GM12878 (cell line): ENCODE measurements at regions not wholly inside any gene's neighbourhood (a gene's known extent, or its start where the extent isn't known, plus 50 kb on each side); places are given as distances from the start of the nearest gene placed in this dataset.

ENCODE experiments used
- ATAC-seq: fragments of 200-7000 bp; cut with Tn5 transposase; 3 replicates; pipeline ENCODE4 v1.9.1; 2020; ENCODE audit warnings: mild to moderate bottlenecking, moderate library complexity
- BruUV-seq: library from RNA; stranded (reverse); fragments of 400-500 nt; replicated peaks from 2 replicates; lab custom pipeline; 2021; lab: Mats Ljungman, UMichigan
- CTCF ChIA-PET: fragments of 300-600 bp; sonication (Branson Sonifier 250); formaldehyde crosslinking; extraction: SDS; loops from one replicate; lab custom pipeline; 2021; ENCODE audit warnings: inconsistent platforms; lab: Yijun Ruan, JAX
- POLR2A ChIA-PET: fragments of 350-600 bp; formaldehyde crosslinking; extraction: SDS; loops from one replicate; lab custom pipeline; 2021; ENCODE audit warnings: inconsistent platforms; lab: Charles Lee
- RAD21 ChIA-PET: fragments of 300-600 bp; sonication (Branson Sonifier 250); formaldehyde crosslinking; loops from one replicate; lab custom pipeline; 2023; ENCODE audit warnings: antibody characterized with exemption; ENCODE audit not compliant: unreplicated experiment; lab: Charles Lee
- SMC1A ChIA-PET: fragments of 300-600 bp; sonication (Branson Sonifier 250); formaldehyde crosslinking; loops from one replicate; lab custom pipeline; 2023; ENCODE audit not compliant: unreplicated experiment, uncharacterized antibody; lab: Charles Lee
- DNase-seq: peaks from one replicate; pipeline ENCODE4 v3.0.0-alpha.2; 2011; ENCODE audit warnings: low read depth, low spot score
- FAIRE-seq: peaks from 3 replicates; lab custom pipeline; 2011; peaks lifted over from hg19 to GRCh38; lab: Jason Lieb, UNC
- H2AFZ ChIP-seq: 2 replicates; pipeline ENCODE4 v1.6.0; 2011; ENCODE audit warnings: low read depth, low read length, control low read depth; ENCODE audit not compliant: control insufficient read depth
- H3K27ac ChIP-seq: 2 replicates; pipeline ENCODE4 v1.5.1; 2011; ENCODE audit warnings: control low read depth; ENCODE audit not compliant: control insufficient read depth, insufficient read depth
- H3K27me3 ChIP-seq, 2 experiments: replicated peaks in 1 of 2; 2 replicates each; pipeline versions ENCODE4 v1.6.0 to v1.6.1; 2011; ENCODE audit warnings: low read length in 1 of 2; ENCODE audit not compliant: control insufficient read depth in 2 of 2, insufficient read depth in 2 of 2
- H3K36me3 ChIP-seq, 2 experiments: 2 replicates each; pipeline ENCODE4 v1.5.1; 2011; ENCODE audit warnings: low read length in 1 of 2; ENCODE audit not compliant: control insufficient read depth in 2 of 2, insufficient read depth in 2 of 2
- H3K4me1 ChIP-seq: 2 replicates; pipeline ENCODE4 v1.6.1; 2011; ENCODE audit warnings: mild to moderate bottlenecking, low read length, moderate library complexity, mixed read lengths; ENCODE audit not compliant: control insufficient read depth, insufficient read depth
- H3K4me2 ChIP-seq: 2 replicates; pipeline ENCODE4 v1.6.0; 2011; ENCODE audit warnings: control low read depth; ENCODE audit not compliant: control insufficient read depth, insufficient read depth
- H3K4me3 ChIP-seq: fragments of 200-600 bp; sonication (generic); 2 replicates; pipeline ENCODE4 v1.5.1; 2016
- H3K79me2 ChIP-seq: 2 replicates; pipeline ENCODE4 v1.6.0; 2011; ENCODE audit warnings: low read length; ENCODE audit not compliant: control insufficient read depth, insufficient read depth
- H3K9ac ChIP-seq: 2 replicates; pipeline ENCODE4 v1.8.0; 2011; ENCODE audit warnings: low read length, control low read depth, mixed read lengths; ENCODE audit not compliant: control insufficient read depth, insufficient read depth
- H3K9me3 ChIP-seq: replicated peaks from 3 replicates; pipeline ENCODE4 v1.5.1; 2011; ENCODE audit warnings: mild to moderate bottlenecking, low read length; ENCODE audit not compliant: control insufficient read depth, insufficient read depth
- H4K20me1 ChIP-seq: 2 replicates; pipeline ENCODE4 v1.6.0; 2011; ENCODE audit not compliant: control insufficient read depth, insufficient read depth
- ASH2L ChIP-seq: fragments of 300-600, 200-600 bp; sonication (generic); IDR thresholded peaks from 2 replicates; pipeline ENCODE4 v1.6.1; 2017; ENCODE audit warnings: low read depth, mild to moderate bottlenecking, borderline replicate concordance
- HDGF ChIP-seq: fragments of 450-650 bp; IDR thresholded peaks from 2 replicates; pipeline ENCODE4 v1.6.1; 2016; ENCODE audit warnings: antibody characterized with exemption
- MTA2 ChIP-seq: fragments of 450-650 bp; IDR thresholded peaks from 2 replicates; pipeline ENCODE4 v1.6.1; 2016; ENCODE audit warnings: low read depth, mild to moderate bottlenecking, moderate library complexity
- NFXL1 ChIP-seq: fragments of 450-650 bp; IDR thresholded peaks from 2 replicates; pipeline ENCODE4 v1.6.1; 2017; ENCODE audit warnings: antibody characterized with exemption, mild to moderate bottlenecking, borderline replicate concordance
- POLR2AphosphoS2 ChIP-seq: IDR thresholded peaks from 2 replicates; pipeline ENCODE4 v1.6.1; 2011; ENCODE audit warnings: low read depth, mild to moderate bottlenecking, low read length, improper control_type of control experiment, moderate library complexity
- WRNIP1 ChIP-seq: IDR thresholded peaks from 2 replicates; pipeline ENCODE4 v1.6.1; 2011; ENCODE audit warnings: low read depth, low read length, improper control_type of control experiment, borderline replicate concordance
- ZBED1 ChIP-seq: IDR thresholded peaks from 2 replicates; pipeline ENCODE4 v1.6.1; 2016; ENCODE audit warnings: borderline replicate concordance
- ZNF274 ChIP-seq: IDR thresholded peaks from one replicate; pipeline ENCODE4 v1.8.0; 2011; ENCODE audit not compliant: insufficient read length, insufficient read depth
- ZNF384 ChIP-seq: IDR thresholded peaks from 2 replicates; pipeline ENCODE4 v1.6.1; 2012; ENCODE audit warnings: low read depth, mild to moderate bottlenecking, low read length, improper control_type of control experiment, borderline replicate concordance
- WGBS: methylation state at CpG from one replicate; pipeline ENCODE4 v1.1.6; 2016; ENCODE audit warnings: low lambda C conversion rate; ENCODE audit not compliant: insufficient replicate concordance, insufficient coverage; ENCODE audit errors: missing lambda C conversion rate; 5-methylcytosine and 5-hydroxymethylcytosine counted together
- in situ Hi-C: fragments of 300-500 bp; cut with MboI; formaldehyde crosslinking; loops from 9 replicates; pipeline ENCODE4 v1.14.3; 2018; ENCODE audit warnings: mixed read lengths
- intact Hi-C: fragments of 100-400 bp; cut with micrococcal nuclease; formaldehyde crosslinking; loops from one replicate; pipeline ENCODE4 v1.14.2; 2022; ENCODE audit not compliant: unreplicated experiment
- TF ChIP-seq, protein P1 (sequence below): fragments of 150-350 bp; IDR thresholded peaks from 2 replicates; pipeline ENCODE4 v1.6.1; 2014; ENCODE audit warnings: mild to moderate bottlenecking, low read depth, low read length
- TF ChIP-seq, protein P2 (sequence below): fragments of 450-650 bp; IDR thresholded peaks from 2 replicates; pipeline ENCODE4 v1.6.1; 2017; ENCODE audit warnings: mild to moderate bottlenecking, low read depth, inconsistent platforms; ENCODE audit not compliant: poor library complexity, severe bottlenecking

DNA sequence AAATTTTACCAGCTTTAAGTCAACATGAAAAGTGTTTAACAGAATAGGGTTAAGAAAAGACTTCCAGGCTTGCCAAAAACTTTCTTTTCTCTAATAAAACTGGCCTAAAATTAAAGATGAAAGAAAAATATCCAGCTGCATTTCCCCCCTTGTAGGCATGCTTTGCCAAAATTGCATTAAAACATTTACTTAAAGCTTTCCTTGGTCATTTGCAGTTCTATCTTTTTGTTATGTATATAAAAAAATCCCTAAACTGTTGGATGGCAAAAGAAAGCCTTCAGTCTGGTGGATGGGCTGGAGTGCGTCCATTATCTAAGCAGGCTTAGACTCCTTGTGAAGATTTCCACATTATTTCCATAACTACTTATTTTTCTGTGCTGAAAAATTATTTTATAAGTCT is 105.4 kb upstream of the DSEL start:
- Histone ChIP-seq H2AFZ (no peak overlapping the region), H3K79me2 (no peaks in the 10 kb centered on the region), H3K9me3 (no peaks in the 10 kb centered on the region), H3K36me3 (no peaks in the 10 kb centered on the region)
- 21% methylated on average over 1 of the region's 1 CpG for whole genome bisulfite sequencing
- intact Hi-C loops = no loop called here
- DNase-seq = no peak
- TF ChIP-seq, protein P1, sequence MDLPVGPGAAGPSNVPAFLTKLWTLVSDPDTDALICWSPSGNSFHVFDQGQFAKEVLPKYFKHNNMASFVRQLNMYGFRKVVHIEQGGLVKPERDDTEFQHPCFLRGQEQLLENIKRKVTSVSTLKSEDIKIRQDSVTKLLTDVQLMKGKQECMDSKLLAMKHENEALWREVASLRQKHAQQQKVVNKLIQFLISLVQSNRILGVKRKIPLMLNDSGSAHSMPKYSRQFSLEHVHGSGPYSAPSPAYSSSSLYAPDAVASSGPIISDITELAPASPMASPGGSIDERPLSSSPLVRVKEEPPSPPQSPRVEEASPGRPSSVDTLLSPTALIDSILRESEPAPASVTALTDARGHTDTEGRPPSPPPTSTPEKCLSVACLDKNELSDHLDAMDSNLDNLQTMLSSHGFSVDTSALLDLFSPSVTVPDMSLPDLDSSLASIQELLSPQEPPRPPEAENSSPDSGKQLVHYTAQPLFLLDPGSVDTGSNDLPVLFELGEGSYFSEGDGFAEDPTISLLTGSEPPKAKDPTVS = no peak
- TF ChIP-seq, all 136 proteins: peak for 0
- no peaks in the 10 kb centered on the region for H3K27me3 ChIP-seq
- ChIA-PET RAD21 (no interaction called here), SMC1A (no interaction called here), CTCF (no interaction called here), POLR2A (no interaction called here)
- in situ Hi-C loops = no loop called here
- no peak overlapping the region for H3K27ac ChIP-seq
- H3K4me3 ChIP-seq = no peak overlapping the region
- BruUV-seq = no TSS peak
- FAIRE-seq (no peak), ATAC-seq (no peak)
- H3K4me1 ChIP-seq = no peaks in the 10 kb centered on the region
- no peak overlapping the region for H3K9ac ChIP-seq
- no peaks in the 10 kb centered on the region for H4K20me1 ChIP-seq
- no peak overlapping the region for H3K4me2 ChIP-seq

DNA sequence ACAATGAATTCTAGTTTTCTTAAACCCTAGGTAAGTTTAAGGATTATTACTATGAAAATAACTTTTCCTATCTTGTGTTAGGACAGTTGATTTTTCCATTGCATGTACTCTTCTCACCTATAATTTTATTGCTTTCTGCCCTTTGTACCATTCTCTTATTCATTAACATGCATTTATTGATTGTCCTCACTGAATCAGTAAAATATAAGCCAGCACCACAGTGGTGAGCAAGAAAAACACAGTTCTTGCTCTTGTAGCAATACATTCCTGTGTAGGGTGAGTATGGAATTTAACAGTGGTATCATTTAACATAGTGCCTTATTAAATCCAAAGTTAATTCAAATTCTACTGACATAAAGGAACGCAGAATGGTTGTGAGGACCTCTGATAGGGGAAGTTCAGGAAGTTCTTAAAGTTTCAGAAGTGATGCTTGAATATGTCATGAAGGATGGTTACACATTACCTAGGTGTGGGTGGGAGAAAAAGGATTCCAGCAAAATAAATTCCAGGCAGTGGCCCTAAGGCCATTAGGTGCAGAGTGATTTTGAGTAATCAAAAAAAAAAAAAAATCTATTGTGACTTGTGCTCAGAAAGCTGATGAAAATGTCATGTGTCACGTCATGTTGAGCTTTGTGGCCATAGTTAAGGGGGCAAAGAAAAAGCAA is 104.7 kb upstream of the DSEL start:
- intact Hi-C loops (no loop called here), in situ Hi-C loops (no loop called here)
- CTCF ChIA-PET = no interaction called here
- Histone ChIP-seq H3K27me3 (no peaks in the 10 kb centered on the region), H2AFZ (no peak overlapping the region), H3K4me1 (no peaks in the 10 kb centered on the region), H3K4me3 (no peak overlapping the region), H3K27ac (no peak overlapping the region), H3K36me3 (no peaks in the 10 kb centered on the region), H4K20me1 (no peaks in the 10 kb centered on the region), H3K9ac (no peak overlapping the region), H3K9me3 (no peaks in the 10 kb centered on the region), H3K79me2 (no peaks in the 10 kb centered on the region), H3K4me2 (no peak overlapping the region)
- DNase-seq (no peak), ATAC-seq (no peak), FAIRE-seq (no peak)
- POLR2A ChIA-PET = no interaction called here
- SMC1A ChIA-PET = no interaction called here
- TF ChIP-seq POLR2AphosphoS2 = no peak
- no peak for TF ChIP-seq NFXL1
- no peak for TF ChIP-seq MTA2
- TF ChIP-seq ZNF384 = no peak
- no peak for TF ChIP-seq HDGF
- TF ChIP-seq ASH2L = no peak
- TF ChIP-seq, protein P2, sequence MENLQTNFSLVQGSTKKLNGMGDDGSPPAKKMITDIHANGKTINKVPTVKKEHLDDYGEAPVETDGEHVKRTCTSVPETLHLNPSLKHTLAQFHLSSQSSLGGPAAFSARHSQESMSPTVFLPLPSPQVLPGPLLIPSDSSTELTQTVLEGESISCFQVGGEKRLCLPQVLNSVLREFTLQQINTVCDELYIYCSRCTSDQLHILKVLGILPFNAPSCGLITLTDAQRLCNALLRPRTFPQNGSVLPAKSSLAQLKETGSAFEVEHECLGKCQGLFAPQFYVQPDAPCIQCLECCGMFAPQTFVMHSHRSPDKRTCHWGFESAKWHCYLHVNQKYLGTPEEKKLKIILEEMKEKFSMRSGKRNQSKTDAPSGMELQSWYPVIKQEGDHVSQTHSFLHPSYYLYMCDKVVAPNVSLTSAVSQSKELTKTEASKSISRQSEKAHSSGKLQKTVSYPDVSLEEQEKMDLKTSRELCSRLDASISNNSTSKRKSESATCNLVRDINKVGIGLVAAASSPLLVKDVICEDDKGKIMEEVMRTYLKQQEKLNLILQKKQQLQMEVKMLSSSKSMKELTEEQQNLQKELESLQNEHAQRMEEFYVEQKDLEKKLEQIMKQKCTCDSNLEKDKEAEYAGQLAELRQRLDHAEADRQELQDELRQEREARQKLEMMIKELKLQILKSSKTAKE = no peak
- TF ChIP-seq ZBED1 = no peak
- no peak for TF ChIP-seq ZNF274
- no peak for TF ChIP-seq WRNIP1
- RAD21 ChIA-PET = no interaction called here
- 4% methylated on average over 2 of the region's 2 CpGs for WGBS
- no TSS peak for BruUV-seq
